Neural progenitor cell (in vitro differentiated cells): ENCODE measurements at regions not wholly inside any gene's neighbourhood (a gene's known extent, or its start where the extent isn't known, plus 50 kb on each side); places are given as distances from the start of the nearest gene placed in this dataset.

ENCODE experiments used
- EZH2 ChIP-seq: fragments of 200-600 bp; sonication (generic); IDR thresholded peaks from 2 replicates; pipeline ENCODE4 v1.6.1; 2017; ENCODE audit warnings: antibody characterized with exemption, mild to moderate bottlenecking, moderate library complexity
- EZH2phosphoT487 ChIP-seq: fragments of 200-600 bp; sonication (generic); IDR thresholded peaks from 2 replicates; pipeline ENCODE4 v1.6.1; 2017; ENCODE audit warnings: antibody characterized with exemption

GRCh38 chr5:123802298-123802951, 290.4 kb downstream of the CSNK1G3 start:
- TF ChIP-seq EZH2phosphoT487 (no peak), EZH2 (no peak)
